SK-N-MC (cell line): ENCODE measurements at regions not wholly inside any gene's neighbourhood (a gene's known extent, or its start where the extent isn't known, plus 50 kb on each side); places are given as distances from the start of the nearest gene placed in this dataset.

Source experiments
- DNase-seq: peaks from one replicate; pipeline ENCODE4 v3.0.0-alpha.2; 2011; ENCODE audit warnings: low read depth, low spot score
- H3K27ac ChIP-seq: fragments of 200-600 bp; sonication (generic); 2 replicates; pipeline ENCODE4 v1.5.1; 2016; ENCODE audit warnings: mixed run types
- H3K36me3 ChIP-seq: fragments of 200-600 bp; sonication (generic); 2 replicates; pipeline ENCODE4 v1.6.1; 2017; ENCODE audit warnings: antibody characterized with exemption, low read length, mixed read lengths; ENCODE audit not compliant: insufficient read depth
- H3K4me3 ChIP-seq: fragments of 200-600 bp; sonication (generic); 2 replicates; pipeline ENCODE4 v1.5.1; 2016
- H3K9ac ChIP-seq: fragments of 200-600 bp; sonication (generic); 2 replicates; pipeline ENCODE4 v1.8.0; 2017; ENCODE audit warnings: mixed run types, mixed read lengths; ENCODE audit not compliant: insufficient read length
- H3K9me3 ChIP-seq: fragments of 200-600 bp; sonication (generic); 2 replicates; pipeline ENCODE4 v1.6.1; 2017; ENCODE audit warnings: low read depth, mild to moderate bottlenecking, antibody characterized with exemption, low read length, moderate library complexity, mixed read lengths
- EZH2 ChIP-seq: fragments of 200-600 bp; sonication (generic); IDR thresholded peaks from one replicate; pipeline ENCODE4 v1.6.1; 2017; ENCODE audit warnings: antibody characterized with exemption
- FOXP2 ChIP-seq: optimal IDR thresholded peaks from 2 replicates; pipeline ENCODE3; 2011; ENCODE audit warnings: mild to moderate bottlenecking, moderate library complexity; ENCODE audit not compliant: insufficient read depth; ENCODE audit errors: extremely low read length, control extremely low read depth
- POLR2AphosphoS5 ChIP-seq: IDR thresholded peaks from 2 replicates; pipeline ENCODE4 v1.6.1; 2012; ENCODE audit warnings: mild to moderate bottlenecking, low read depth, low read length, borderline replicate concordance

DNA sequence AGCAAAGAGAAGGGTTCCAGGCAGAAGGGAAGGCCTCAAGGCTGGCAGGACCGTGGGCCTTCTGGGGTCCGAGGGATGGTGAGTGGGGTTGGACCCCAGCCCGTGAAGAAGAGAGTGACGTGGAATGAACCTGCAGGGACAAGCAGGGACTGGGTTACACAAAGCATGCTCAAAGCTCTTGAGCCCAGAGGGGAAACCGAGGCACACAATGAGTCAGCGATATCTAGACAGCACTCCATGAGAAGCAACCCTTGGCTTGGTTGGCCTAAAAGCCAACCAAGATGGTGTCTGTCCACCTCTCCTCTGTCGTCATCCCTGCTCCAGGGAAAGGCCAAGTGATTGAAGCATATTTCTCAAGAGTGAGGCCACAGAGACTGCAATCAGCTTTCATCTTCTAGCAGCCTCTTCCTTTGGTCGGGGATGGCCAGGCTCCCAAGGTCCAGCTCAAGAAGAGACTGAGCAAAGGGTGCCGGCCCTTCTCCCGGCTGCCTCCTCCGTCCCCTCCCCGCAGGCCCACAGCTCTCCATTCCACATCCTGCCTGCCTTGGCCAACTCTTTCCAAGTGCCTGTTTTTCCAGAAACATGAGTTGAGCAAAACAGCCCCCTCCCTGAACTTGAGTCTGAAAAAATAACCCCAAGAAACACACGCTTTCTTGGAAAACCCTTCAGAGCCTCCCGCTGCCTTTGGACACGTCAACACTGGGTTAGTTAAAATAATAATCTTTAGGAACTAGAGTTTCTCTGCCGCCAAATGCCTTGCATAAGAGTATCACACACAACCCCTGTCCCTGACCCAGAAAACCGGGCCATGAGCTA is 556.6 kb downstream of the MIAT start:
- TF ChIP-seq EZH2 (no peak), POLR2AphosphoS5 (no peak)
- no peaks in the 10 kb centered on the region for H3K36me3 ChIP-seq
- no peaks in the 10 kb centered on the region for H3K9me3 ChIP-seq
- no peak for DNase-seq
- H3K9ac ChIP-seq, result no peak overlapping the region
- no peak overlapping the region for H3K4me3 ChIP-seq
- H3K27ac ChIP-seq, result no peak overlapping the region

DNA sequence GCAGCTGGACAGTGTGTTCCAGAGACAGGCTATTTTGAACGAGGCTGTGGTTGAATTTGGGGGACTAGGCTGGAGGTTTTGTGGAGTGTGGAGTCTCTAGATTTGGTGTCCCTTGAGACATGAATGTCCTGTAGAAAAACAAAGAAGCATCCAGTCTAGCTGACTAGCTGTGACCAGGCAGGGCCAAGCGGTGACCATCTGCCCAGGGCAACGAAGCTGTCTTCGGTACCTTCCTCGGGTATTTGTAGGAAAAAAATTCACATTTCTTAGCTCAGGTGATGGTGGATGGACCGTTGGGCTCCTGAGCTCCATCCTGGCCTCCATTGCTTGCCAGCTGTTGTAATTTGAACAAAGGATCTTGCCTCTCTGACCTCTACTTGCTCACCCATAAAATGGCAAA is 557.3 kb downstream of the MIAT start:
- no peak overlapping the region for H3K9ac ChIP-seq
- no peak overlapping the region for H3K27ac ChIP-seq
- H3K9me3 ChIP-seq, result no peaks in the 10 kb centered on the region
- TF ChIP-seq POLR2AphosphoS5 (no peak), EZH2 (no peak), FOXP2 (no peak)
- no peak overlapping the region for H3K4me3 ChIP-seq
- no peak for DNase-seq
- H3K36me3 ChIP-seq, result no peaks in the 10 kb centered on the region

DNA sequence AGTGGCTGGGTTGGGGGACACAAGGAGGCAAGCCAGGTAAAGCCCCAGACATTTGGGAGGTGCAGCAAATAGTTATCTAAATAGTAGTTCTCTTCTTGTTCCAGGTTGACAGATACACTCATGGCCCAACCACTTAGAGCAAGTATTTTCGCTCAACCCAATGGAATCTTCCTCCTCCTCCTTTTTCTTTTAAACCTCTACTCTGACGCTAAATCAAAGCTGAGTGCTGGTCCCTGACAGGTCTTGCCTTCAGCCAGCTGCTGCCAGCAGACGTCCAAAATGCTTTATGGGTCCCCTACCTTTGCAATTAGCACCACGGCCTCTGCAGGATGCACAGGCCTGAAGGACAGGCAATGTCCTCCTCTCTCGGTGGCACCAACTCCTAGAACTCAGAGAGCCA is 558.5 kb downstream of the MIAT start:
- H3K9me3 ChIP-seq, result no peaks in the 10 kb centered on the region
- TF ChIP-seq FOXP2, result no peak
- TF ChIP-seq EZH2, result no peak
- H3K9ac ChIP-seq, result no peak overlapping the region
- H3K4me3 ChIP-seq, result no peak overlapping the region
- H3K27ac ChIP-seq, result no peak overlapping the region
- DNase-seq, result no peak
- no peaks in the 10 kb centered on the region for H3K36me3 ChIP-seq

DNA sequence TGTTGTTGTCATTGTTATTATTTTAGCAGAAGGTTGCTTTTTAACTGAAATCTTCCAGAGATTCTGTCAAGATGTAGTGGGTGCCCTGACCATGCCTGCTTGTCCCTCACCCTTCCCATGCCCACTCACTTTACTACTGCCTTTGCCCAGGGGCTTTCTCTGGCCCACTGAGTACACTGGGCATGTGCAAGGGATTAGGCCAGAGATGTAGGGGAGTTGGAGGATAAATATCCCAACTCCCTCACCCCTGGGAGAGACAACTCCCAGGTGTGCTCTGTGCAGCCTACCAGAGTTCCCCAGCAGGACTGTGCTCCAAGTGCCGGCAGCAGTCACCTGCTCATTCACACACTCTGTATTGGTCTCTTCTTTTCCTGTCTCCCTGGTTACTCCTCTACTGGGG is 559.1 kb downstream of the MIAT start:
- TF ChIP-seq POLR2AphosphoS5 (no peak), EZH2 (no peak), FOXP2 (no peak)
- H3K36me3 ChIP-seq, result no peaks in the 10 kb centered on the region
- H3K9me3 ChIP-seq, result no peaks in the 10 kb centered on the region
- no peak overlapping the region for H3K27ac ChIP-seq
- H3K9ac ChIP-seq, result no peak overlapping the region
- DNase-seq, result no peak
- H3K4me3 ChIP-seq, result no peak overlapping the region

DNA sequence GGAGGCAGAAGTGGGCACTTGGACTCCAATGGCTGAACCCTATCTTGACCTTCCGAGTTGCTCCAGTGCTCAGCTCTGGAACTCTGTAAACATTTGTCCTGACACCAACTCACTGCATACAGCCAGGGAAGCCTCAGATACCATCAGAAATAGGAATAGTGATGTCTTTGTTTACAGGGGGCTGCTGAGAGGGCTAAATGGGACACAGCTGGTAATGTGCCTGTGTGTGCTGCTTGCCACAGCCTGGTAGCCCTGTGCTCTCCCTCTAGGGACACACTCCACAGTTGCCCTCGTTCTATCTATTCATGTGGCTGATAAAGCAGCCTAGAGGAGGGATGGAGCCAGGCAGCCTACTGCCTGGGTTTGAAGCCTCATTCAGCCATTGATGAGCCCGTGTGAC is 559.8 kb downstream of the MIAT start:
- no peak overlapping the region for H3K9ac ChIP-seq
- H3K36me3 ChIP-seq, result no peaks in the 10 kb centered on the region
- no peak overlapping the region for H3K4me3 ChIP-seq
- H3K27ac ChIP-seq, result no peak overlapping the region
- H3K9me3 ChIP-seq, result no peaks in the 10 kb centered on the region
- no peak for DNase-seq
- no peak for TF ChIP-seq POLR2AphosphoS5
- no peak for TF ChIP-seq EZH2
- TF ChIP-seq FOXP2, result no peak

DNA sequence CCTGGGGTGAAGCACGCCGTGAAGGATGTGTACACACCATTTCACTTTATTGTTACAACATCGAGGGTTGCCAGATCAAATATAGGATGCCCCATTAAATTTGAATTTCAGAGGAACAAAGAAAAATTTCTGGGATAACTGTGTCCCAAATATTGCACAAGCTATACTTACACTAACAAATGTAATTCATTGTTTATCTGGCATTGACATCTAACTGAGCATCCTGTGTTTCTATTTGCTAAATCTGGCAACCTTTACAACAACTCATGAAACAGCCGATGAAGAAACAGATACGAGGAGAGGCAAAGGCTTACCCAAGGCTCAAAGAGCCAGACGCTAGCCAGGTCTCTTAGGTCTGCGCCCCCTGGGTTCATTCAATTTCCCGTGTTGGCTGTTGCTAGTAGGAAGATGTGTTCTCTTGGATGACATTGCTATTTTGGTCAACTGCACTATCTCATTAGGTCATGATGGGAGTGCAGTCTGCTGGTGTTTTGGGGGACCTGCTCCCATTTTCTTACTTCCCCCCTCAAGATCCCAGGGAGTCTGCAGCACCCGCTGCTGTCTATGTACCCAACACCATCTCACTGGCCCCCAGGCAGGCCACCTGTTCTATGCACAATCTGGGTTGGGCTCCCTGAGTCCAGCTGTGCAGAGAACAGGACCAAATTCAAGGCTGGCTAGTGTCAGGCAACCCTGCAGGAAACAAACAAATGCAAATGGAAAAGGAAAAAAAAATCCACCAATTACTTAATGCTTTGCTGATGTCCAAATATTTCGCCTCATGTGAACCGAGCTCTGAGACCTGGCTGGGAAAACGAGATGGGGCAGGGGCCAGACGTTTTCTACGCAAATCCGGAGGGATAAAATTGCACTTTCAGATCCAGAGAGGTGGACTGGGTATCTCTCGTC is 560.9 kb downstream of the MIAT start:
- Histone ChIP-seq H3K9ac (no peak overlapping the region), H3K36me3 (no peaks in the 10 kb centered on the region), H3K9me3 (no peaks in the 10 kb centered on the region), H3K4me3 (no peak overlapping the region), H3K27ac (no peak overlapping the region)
- DNase-seq, result no peak
- TF ChIP-seq FOXP2 (no peak), POLR2AphosphoS5 (no peak), EZH2 (no peak)

DNA sequence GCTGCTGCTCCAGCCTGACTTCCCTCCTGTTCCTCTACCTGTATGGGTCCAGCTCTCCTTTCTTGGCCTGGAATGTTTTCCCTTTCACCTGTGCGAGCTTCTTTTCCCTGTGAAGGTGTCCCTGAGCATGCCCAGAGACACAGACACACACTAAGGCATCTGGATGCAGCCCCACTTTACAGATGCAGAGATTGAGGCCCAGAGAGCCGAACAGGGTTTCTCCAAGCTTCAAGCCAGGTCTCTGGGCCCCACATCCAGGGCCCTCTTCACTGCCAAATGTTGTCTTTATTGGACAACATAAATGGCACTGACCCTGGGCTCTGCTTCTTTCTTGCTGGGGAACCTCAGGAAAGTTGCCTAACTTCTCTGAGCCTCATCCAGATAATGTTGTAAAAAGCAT is 561.6 kb downstream of the MIAT start:
- no peak for TF ChIP-seq POLR2AphosphoS5
- no peak for TF ChIP-seq FOXP2
- TF ChIP-seq EZH2, result no peak
- no peaks in the 10 kb centered on the region for H3K36me3 ChIP-seq
- no peak overlapping the region for H3K4me3 ChIP-seq
- no peak overlapping the region for H3K9ac ChIP-seq
- DNase-seq, result no peak
- H3K9me3 ChIP-seq, result no peaks in the 10 kb centered on the region
- no peak overlapping the region for H3K27ac ChIP-seq

DNA sequence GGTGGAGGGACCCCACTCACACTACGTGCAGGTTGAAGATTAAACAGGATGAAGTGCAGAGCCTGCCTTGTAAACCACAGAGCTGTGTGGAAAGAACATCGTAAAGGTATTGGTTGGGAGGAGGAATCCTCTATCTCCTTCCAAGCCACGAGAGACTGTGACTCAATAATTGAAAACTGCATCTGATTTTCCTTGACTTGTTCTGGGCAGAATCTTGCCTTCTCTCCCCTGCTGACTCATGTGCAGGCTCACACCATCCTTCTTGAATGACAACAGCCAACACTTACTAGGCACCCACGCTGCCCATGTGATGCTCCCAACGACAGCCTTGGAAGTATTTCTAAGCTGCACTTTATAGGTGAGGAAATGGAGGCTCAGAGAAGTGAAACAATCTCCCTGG is 563.0 kb downstream of the MIAT start:
- Histone ChIP-seq H3K9ac (no peak overlapping the region), H3K9me3 (no peaks in the 10 kb centered on the region), H3K4me3 (no peak overlapping the region), H3K27ac (no peak overlapping the region), H3K36me3 (no peaks in the 10 kb centered on the region)
- no peak for DNase-seq
- TF ChIP-seq POLR2AphosphoS5 (no peak), EZH2 (no peak), FOXP2 (no peak)

DNA sequence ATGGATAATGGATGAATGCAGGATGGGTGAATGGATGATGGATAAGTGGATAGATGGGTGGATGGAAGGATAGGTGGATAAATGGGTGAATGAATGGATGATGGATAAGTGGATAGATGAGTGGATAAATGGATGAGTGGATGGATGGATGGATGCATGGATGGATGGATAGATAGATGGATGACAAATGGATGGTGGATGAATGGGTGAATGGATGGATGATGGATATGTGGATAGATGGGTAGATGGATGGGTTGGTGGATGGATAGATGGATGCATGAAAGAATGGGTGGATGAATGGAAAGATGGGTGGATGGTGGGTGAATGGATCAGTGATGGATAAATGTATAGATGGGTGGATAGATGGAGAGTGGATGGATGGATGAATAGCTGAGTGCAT is 564.8 kb downstream of the MIAT start:
- TF ChIP-seq EZH2, result no peak
- no peak for TF ChIP-seq POLR2AphosphoS5

More for the DNA sequence above, 564.8 kb downstream of the MIAT start:
- H3K9ac ChIP-seq, result no peak overlapping the region
- no peak overlapping the region for H3K4me3 ChIP-seq
- no peaks in the 10 kb centered on the region for H3K36me3 ChIP-seq
- no peak overlapping the region for H3K27ac ChIP-seq
- DNase-seq, result no peak
- no peaks in the 10 kb centered on the region for H3K9me3 ChIP-seq
